ENCODE measurements at regions not wholly inside any gene's neighbourhood (a gene's known extent, or its start where the extent isn't known, plus 50 kb on each side); places are given as distances from the start of the nearest gene placed in this dataset.

GRCh38 chr16:11462036-11462435 lies 116.8 kb downstream of the RMI2 start:
- no peaks in the 10 kb centered on the region for H3K27me3 ChIP-seq (replicated peaks in 1 of 2; ENCODE audit: control insufficient read depth in 2 of 2, insufficient read depth in 2 of 2, low read length in 1 of 2)
- no peak overlapping the region for H3K4me2 ChIP-seq (ENCODE audit: control insufficient read depth, insufficient read depth)
- H3K9ac ChIP-seq (ENCODE audit: control insufficient read depth, insufficient read depth, low read length) = no peak overlapping the region
- ATAC-seq (no peak), FAIRE-seq (no peak), DNase-seq (ENCODE audit: low read depth, low spot score) (no peak)
- no peaks in the 10 kb centered on the region for H4K20me1 ChIP-seq (ENCODE audit: control insufficient read depth, insufficient read depth)
- no peaks in the 10 kb centered on the region for H3K4me1 ChIP-seq (ENCODE audit: control insufficient read depth, insufficient read depth, low read length)
- ChIA-PET POLR2A (interaction anchor here (0.6 kb wide), 1 partner anchor 328 kb away, joined by 3 read pairs; no protein-coding TSS in a partner anchor), RAD21 (ENCODE audit: unreplicated experiment) (no interaction called here), CTCF (no interaction called here), SMC1A (ENCODE audit: uncharacterized antibody, unreplicated experiment) (interaction anchor here (0.6 kb wide), 1 partner anchor 52 kb away, joined by 3 read pairs; no protein-coding TSS in a partner anchor)
- H3K79me2 ChIP-seq (ENCODE audit: control insufficient read depth, insufficient read depth, low read length) = no peaks in the 10 kb centered on the region
- intact Hi-C loops (cut with micrococcal nuclease; ENCODE audit: unreplicated experiment) (no loop called here), in situ Hi-C loops (cut with MboI) (no loop called here)
- no TSS peak for BruUV-seq (replicated peaks)
- H2AFZ ChIP-seq (ENCODE audit: control insufficient read depth, low read depth, low read length) = no peak overlapping the region
- H3K27ac ChIP-seq (ENCODE audit: control insufficient read depth, insufficient read depth) = no peak overlapping the region
- no peak for TF ChIP-seq DPF2 (IDR thresholded peaks at IDR 0.05)
- no peak for TF ChIP-seq ZBTB11 (CRISPR knock-in tag; IDR thresholded peaks at IDR 0.05)
- TF ChIP-seq, protein P1, sequence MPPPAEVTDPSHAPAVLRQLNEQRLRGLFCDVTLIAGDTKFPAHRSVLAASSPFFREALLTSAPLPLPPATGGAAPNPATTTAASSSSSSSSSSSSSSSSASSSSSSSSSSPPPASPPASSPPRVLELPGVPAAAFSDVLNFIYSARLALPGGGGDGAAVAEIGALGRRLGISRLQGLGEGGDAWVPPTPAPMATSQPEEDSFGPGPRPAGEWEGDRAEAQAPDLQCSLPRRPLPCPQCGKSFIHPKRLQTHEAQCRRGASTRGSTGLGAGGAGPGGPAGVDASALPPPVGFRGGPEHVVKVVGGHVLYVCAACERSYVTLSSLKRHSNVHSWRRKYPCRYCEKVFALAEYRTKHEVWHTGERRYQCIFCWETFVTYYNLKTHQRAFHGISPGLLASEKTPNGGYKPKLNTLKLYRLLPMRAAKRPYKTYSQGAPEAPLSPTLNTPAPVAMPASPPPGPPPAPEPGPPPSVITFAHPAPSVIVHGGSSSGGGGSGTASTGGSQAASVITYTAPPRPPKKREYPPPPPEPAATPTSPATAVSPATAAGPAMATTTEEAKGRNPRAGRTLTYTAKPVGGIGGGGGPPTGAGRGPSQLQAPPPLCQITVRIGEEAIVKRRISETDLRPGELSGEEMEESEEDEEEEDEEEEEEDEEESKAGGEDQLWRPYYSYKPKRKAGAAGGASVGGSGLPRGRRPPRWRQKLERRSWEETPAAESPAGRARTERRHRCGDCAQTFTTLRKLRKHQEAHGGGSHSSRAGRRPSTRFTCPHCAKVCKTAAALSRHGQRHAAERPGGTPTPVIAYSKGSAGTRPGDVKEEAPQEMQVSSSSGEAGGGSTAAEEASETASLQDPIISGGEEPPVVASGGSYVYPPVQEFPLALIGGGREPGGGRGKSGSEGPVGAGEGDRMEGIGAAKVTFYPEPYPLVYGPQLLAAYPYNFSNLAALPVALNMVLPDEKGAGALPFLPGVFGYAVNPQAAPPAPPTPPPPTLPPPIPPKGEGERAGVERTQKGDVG (CRISPR knock-in tag; IDR thresholded peaks at IDR 0.05) = no peak
- no peak for TF ChIP-seq CEBPB (IDR thresholded peaks at IDR 0.05; ENCODE audit: borderline replicate concordance in 1 of 2, low read depth in 2 of 2, low read length in 2 of 2)
- TF ChIP-seq YBX1 (IDR thresholded peaks at IDR 0.05) = no peak
- no peak for TF ChIP-seq CBX3 (IDR thresholded peaks at IDR 0.05; ENCODE audit: borderline replicate concordance, low read depth)
- no peak for TF ChIP-seq PAX5 (IDR thresholded peaks at IDR 0.05; ENCODE audit: borderline replicate concordance, low read depth, low read length)
- no peak for TF ChIP-seq RAD21 (IDR thresholded peaks at IDR 0.05; ENCODE audit: insufficient read depth, low read depth, low read length)
- no peak for TF ChIP-seq SREBF1 (IDR thresholded peaks at IDR 0.05; ENCODE audit: low read length)
- no peak for TF ChIP-seq CREM (IDR thresholded peaks at IDR 0.05; ENCODE audit: low read depth)
- no peak for TF ChIP-seq MXI1 (IDR thresholded peaks at IDR 0.05; ENCODE audit: low read depth, low read length)
- no peak for TF ChIP-seq PKNOX1 (IDR thresholded peaks at IDR 0.05)
- H3K9me3 ChIP-seq (replicated peaks; ENCODE audit: control insufficient read depth, insufficient read depth, low read length) = no peaks in the 10 kb centered on the region
- no peaks in the 10 kb centered on the region for H3K36me3 ChIP-seq (ENCODE audit: control insufficient read depth in 2 of 2, insufficient read depth in 2 of 2, low read length in 1 of 2)
- WGBS (ENCODE audit: insufficient coverage, insufficient replicate concordance, low lambda C conversion rate, missing lambda C conversion rate) = 59% methylated on average over 15 of the region's 15 CpGs
- no peak overlapping the region for H3K4me3 ChIP-seq

Measured in GM12878 (cell line).